Common myeloid progenitor, CD34-positive (primary cell): ENCODE measurements at regions not wholly inside any gene's neighbourhood (a gene's known extent, or its start where the extent isn't known, plus 50 kb on each side); places are given as distances from the start of the nearest gene placed in this dataset.

Experiments used
- CTCF ChIA-PET: fragments of 350-600 bp; sonication (Branson Sonifier 250); formaldehyde crosslinking; loops from one replicate; lab custom pipeline; 2021; ENCODE audit warnings: antibody characterized with exemption; lab: Charles Lee
- POLR2A ChIA-PET: fragments of 350-600 bp; sonication (Branson Sonifier 250); formaldehyde crosslinking; loops from one replicate; lab custom pipeline; 2021; ENCODE audit warnings: antibody characterized with exemption; lab: Charles Lee
- DNase-seq, 3 donors: peaks; one replicate each; pipeline versions ENCODE4 v3.0.0 to v3.0.0-alpha.2; 2013
- H3K27ac ChIP-seq, 2 experiments: 1 replicate in 1 of 2; 2 replicates in 1 of 2; pipeline ENCODE4 v1.7.0; 2013; ENCODE audit warnings: inconsistent platforms in 2 of 2, low read length in 2 of 2, mild to moderate bottlenecking in 2 of 2, low read depth in 1 of 2, moderate library complexity in 1 of 2; ENCODE audit not compliant: severe bottlenecking in 2 of 2, insufficient read depth in 1 of 2, poor library complexity in 1 of 2
- H3K27me3 ChIP-seq, 5 experiments: replicated peaks in 2 of 5; 1 replicate in 3 of 5; 2 replicates in 2 of 5; pipeline versions ENCODE4 v1.6.1 to v1.7.0; 2013; ENCODE audit warnings: low read length in 4 of 5, mild to moderate bottlenecking in 2 of 5, moderate library complexity in 2 of 5, inconsistent platforms in 1 of 5; ENCODE audit not compliant: insufficient read depth in 5 of 5, control insufficient read depth in 4 of 5
- H3K36me3 ChIP-seq, 4 experiments: 1 replicate in 2 of 4; 2 replicates in 2 of 4; pipeline versions ENCODE4 v1.6.1 to v1.7.0; 2013; ENCODE audit warnings: low read length in 3 of 4, control low read depth in 1 of 4, mild to moderate bottlenecking in 1 of 4; ENCODE audit not compliant: control insufficient read depth in 4 of 4, insufficient read depth in 4 of 4
- H3K4me1 ChIP-seq, 4 experiments: 1 replicate in 3 of 4; 2 replicates in 1 of 4; pipeline versions ENCODE4 v1.6.1 to v1.7.1; 2013; ENCODE audit warnings: low read length in 3 of 4, mild to moderate bottlenecking in 3 of 4, control low read depth in 1 of 4, inconsistent platforms in 1 of 4, moderate library complexity in 1 of 4; ENCODE audit not compliant: control insufficient read depth in 4 of 4, insufficient read depth in 4 of 4; ENCODE audit errors: control extremely low read depth in 1 of 4
- H3K4me3 ChIP-seq, 7 experiments: 1 replicate in 4 of 7; 2 replicates in 3 of 7; pipeline versions ENCODE4 v1.5.1 to v1.7.0; 2013; ENCODE audit warnings: mild to moderate bottlenecking in 7 of 7, low read length in 6 of 7, moderate library complexity in 6 of 7, inconsistent platforms in 2 of 7, low read depth in 2 of 7, control low read depth in 1 of 7; ENCODE audit not compliant: insufficient read depth in 4 of 7, control insufficient read depth in 1 of 7; ENCODE audit errors: extremely low read depth in 1 of 7
- H3K9me3 ChIP-seq, 5 experiments: 1 replicate in 4 of 5; 2 replicates in 1 of 5; pipeline versions ENCODE4 v1.6.1 to v1.7.1; 2013; ENCODE audit warnings: low read length in 4 of 5, mild to moderate bottlenecking in 2 of 5, inconsistent platforms in 1 of 5, low read depth in 1 of 5, moderate library complexity in 1 of 5; ENCODE audit not compliant: control insufficient read depth in 4 of 5, insufficient read depth in 2 of 5; ENCODE audit errors: control extremely low read depth in 1 of 5
- WGBS: methylation state at CpG from one replicate; pipeline ENCODE4 v1.1.5; 2013; ENCODE audit not compliant: insufficient coverage; 5-methylcytosine and 5-hydroxymethylcytosine counted together

DNA sequence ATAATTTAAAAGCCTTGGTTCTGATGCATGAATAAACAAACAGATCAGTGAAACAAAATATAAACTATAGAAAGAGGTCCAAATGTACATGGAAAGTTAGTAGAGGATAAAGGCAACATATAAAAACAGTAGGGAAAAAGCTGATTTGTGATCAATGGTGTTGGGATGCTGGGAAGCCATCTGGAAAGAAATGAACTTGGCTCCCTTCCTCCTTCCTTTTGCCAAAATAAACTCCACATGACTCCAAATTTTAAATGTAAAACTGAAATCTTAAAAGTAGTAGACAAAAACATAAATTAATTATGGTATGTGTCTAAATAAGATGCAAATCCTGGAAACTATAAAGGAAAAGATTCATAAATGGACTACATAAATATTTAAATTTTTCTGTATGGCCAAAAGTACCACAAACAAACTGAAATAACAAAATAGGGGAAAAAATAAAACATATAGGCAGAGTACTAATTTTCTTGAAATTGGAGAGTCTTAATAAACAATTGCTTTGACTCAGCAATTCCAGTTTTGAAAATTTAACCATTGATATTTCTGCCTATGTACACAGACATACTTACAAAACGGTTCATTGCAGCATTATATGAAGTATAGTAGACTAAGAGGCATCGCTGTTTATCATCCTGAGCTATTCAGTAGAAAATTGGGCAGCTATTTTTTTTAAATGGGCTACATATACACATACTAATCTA is 77.0 kb upstream of the TRIM24 start:
- Histone ChIP-seq H3K4me1 (peaks cover 0 to 9% (median 0%) of the 10 kb centered on the region in 4 experiments), H3K9me3 (peaks cover 0 to under 1% (median 0%) of the 10 kb centered on the region in 5 experiments), H3K36me3 (no peaks in the 10 kb centered on the region), H3K27ac (no peak overlapping the region), H3K27me3 (no peaks in the 10 kb centered on the region), H3K4me3 (no peak overlapping the region)
- WGBS: no CpG with 5 or more reads among the region's 2 CpGs
- no peak for DNase-seq
- POLR2A ChIA-PET: interaction anchor here (0.6 kb wide), 1 partner anchor 49 kb away, joined by 3 read pairs; no protein-coding TSS in a partner anchor
- CTCF ChIA-PET: no interaction called here

DNA sequence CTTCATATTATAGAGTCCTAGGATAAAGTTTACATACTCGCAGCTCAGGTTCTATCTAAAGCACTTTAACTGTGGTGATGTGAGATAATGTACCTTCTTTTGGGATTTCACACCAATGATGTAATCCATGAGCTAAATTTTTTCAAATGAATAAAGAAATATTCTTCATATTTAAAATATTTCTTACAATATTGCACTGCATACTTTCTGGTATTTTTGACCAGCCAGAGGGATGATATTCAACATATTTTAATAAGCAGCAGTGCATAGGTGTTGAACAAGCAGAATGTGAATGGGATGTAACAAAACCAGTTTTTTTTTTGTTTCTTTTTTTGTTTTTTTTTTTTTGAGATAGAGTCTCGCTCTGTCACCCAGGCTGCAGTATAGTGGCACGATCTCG is 73.2 kb upstream of the TRIM24 start:
- Histone ChIP-seq H3K27ac (no peak overlapping the region), H3K9me3 (peaks cover 0 to 7% (median 2%) of the 10 kb centered on the region in 5 experiments), H3K4me3 (no peak overlapping the region), H3K27me3 (no peaks in the 10 kb centered on the region), H3K36me3 (no peaks in the 10 kb centered on the region), H3K4me1 (peaks cover 0 to 2% (median 0%) of the 10 kb centered on the region in 4 experiments)
- WGBS: no CpG with 5 or more reads among the region's 4 CpGs
- ChIA-PET POLR2A (no interaction called here), CTCF (interaction anchor here (0.6 to 0.7 kb wide), 2 partner anchors 9 to 26 kb away, joined by 3 read pairs; no protein-coding TSS in a partner anchor)
- no peak for DNase-seq

DNA sequence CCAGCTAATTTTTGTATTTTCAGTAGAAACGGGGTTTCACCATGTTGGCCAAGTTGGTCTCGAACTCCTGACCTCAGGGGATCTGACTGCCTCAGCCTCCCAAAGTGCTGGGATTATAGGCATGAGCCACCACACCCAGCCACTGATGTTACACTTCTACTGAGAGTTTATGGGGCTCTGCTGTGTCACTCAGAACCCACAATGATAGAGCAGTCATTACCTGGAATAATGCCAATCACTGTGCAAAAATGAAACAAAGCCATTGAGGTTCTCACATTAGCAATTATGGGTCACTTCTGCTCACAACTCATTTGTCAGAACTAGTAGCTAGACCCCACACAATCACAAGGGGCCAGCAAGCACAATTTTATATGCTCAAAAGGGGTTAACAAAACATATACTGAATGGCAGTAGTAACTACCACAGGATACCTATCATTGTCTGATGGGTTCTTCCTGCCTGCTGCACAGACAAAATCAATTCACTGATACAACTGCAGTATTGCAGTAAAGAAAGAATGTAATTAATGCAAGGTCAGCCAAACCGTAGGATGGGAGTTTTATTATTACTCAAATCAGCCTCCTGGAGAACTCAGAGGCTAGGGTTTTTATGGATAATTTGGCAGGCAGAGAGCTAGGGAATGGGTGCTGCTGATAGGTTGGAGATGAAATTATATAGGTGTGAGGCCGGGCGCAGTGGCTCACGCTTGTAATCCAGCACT is 72.1 kb upstream of the TRIM24 start:
- H3K9me3 ChIP-seq: peaks cover 0 to 7% (median 2%) of the 10 kb centered on the region in 5 experiments
- WGBS: 100% methylated on average over 5 of the region's 6 CpGs
- CTCF ChIA-PET: no interaction called here
- H3K27me3 ChIP-seq: no peaks in the 10 kb centered on the region
- POLR2A ChIA-PET: no interaction called here
- no peak overlapping the region for H3K27ac ChIP-seq
- DNase-seq: peak; percentile 31 to 83 (median 83)
- H3K4me3 ChIP-seq: no peak overlapping the region
- H3K36me3 ChIP-seq: no peaks in the 10 kb centered on the region
- H3K4me1 ChIP-seq: peaks cover 0 to 2% (median 0%) of the 10 kb centered on the region in 4 experiments

DNA sequence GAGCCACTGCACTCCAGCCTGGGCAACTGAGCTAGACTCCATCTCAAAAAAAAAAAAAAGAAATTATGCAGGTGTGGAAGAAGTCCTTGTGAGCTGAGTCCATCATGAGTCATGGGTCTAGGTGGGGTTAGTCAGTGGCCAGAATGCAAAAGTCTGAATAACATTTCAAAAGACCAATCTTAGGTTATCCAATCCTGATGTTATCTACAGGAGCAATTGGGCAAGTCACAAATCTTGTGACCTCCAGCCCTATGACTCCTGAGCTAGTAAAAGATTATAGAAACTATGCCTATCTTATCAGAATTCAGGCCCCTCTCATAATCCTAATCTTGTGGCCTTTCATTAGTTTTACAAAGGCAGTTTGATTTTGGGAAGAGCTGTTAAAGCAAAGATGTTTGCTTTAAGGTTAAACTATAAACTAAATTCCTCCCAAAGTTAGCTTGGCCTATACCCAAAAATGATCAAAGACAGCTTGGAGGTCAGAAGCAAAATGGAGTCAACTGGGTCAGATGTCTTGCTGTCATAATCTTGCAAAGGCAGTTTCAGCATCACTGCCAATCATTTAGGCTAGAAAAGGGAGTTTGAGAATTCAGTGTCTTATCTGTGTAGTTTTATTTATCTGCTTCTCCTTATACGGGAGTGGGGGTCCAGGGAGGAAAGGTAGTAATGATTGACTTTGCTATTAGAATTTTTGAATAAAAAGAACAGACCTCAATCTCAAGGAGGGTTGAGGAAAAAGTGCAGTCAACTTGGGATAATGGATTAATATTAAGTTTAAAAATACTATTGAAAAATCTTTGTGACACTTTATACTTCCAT is 71.2 kb upstream of the TRIM24 start:
- no peak overlapping the region for H3K4me3 ChIP-seq
- ChIA-PET POLR2A (interaction anchor here (0.7 kb wide), 1 partner anchor 54 kb away, joined by 5 read pairs; no protein-coding TSS in a partner anchor), CTCF (no interaction called here)
- H3K4me1 ChIP-seq: peaks cover 0 to 2% (median 0%) of the 10 kb centered on the region in 4 experiments
- no CpG with 5 or more reads among the region's 1 CpG for WGBS
- H3K36me3 ChIP-seq: no peaks in the 10 kb centered on the region
- H3K9me3 ChIP-seq: peaks cover 0 to 7% (median 2%) of the 10 kb centered on the region in 5 experiments
- no peaks in the 10 kb centered on the region for H3K27me3 ChIP-seq
- DNase-seq: no peak
- H3K27ac ChIP-seq: no peak overlapping the region

DNA sequence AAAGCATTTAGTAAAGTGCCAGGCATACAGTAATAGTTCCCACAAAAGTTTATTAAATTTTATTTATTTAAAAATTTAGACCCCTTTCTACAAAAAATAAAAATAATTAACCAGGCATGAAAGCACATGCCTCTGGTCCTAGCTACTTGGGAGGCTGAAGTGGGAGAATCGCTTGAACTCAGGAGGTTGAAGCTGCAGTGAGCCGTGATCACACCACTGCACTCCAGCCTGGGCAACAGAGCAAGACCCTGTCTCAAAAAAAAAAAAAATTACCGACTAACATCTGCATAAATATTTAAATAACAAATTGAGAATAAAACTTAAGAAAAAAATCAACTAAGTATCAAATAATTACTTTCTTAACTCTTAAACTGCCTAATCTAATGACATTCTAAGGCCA is 64.3 kb upstream of the TRIM24 start:
- Histone ChIP-seq H3K9me3 (peaks cover 0 to 10% (median 0%) of the 10 kb centered on the region in 5 experiments), H3K27me3 (no peaks in the 10 kb centered on the region), H3K27ac (no peak overlapping the region), H3K4me3 (no peak overlapping the region), H3K4me1 (peaks cover 0 to 2% (median 0%) of the 10 kb centered on the region in 4 experiments), H3K36me3 (no peaks in the 10 kb centered on the region)
- no CpG with 5 or more reads among the region's 3 CpGs for WGBS
- DNase-seq: no peak
- POLR2A ChIA-PET: interaction anchor here (0.6 kb wide), 1 partner anchor 293 kb away, joined by 4 read pairs; no protein-coding TSS in a partner anchor
- CTCF ChIA-PET: interaction anchor here (0.6 to 1.6 kb wide), 2 partner anchors 9 to 12 kb away, joined by 3 to 4 read pairs; no protein-coding TSS in a partner anchor

DNA sequence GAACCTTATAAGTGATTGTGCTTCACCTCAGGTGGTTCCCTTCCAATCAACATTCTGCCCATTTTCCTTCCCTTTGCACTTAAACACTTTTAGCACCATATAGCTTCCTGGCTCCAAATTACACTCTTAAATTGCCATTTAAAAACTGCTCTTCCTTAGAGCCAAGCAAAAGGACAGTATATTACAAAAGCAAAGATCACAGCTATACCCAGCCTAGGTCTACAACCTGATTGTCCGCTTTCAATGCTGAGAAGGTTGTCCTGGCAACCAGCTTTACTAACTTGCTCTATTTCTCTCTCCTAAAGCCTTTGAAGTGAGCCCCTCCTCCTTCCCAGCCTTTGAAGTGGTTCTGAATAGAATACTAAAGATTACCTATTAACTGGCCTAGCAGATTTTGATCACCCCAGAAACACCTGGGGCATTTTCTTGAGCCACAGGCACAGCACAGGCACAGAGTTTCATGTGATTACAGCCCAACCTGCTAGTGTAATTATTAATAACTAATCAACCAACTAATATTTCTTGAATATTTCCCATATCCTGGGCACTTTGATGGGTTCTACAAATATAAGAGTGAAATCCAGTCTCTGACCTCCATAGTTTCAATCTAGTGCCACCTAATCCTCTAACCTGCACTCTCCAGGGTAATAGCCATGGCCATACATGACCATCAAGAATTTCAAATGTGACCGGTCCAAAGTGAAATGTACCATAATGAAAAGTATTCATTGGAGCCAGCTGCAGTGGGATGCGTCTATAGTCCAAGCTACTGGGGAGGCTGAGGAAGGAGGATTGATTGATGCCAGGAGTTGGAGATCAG is 63.6 kb upstream of the TRIM24 start:
- 100% methylated on average over 1 of the region's 3 CpGs for WGBS
- POLR2A ChIA-PET: no interaction called here

More for the DNA sequence above, 63.6 kb upstream of the TRIM24 start:
- no peak overlapping the region for H3K27ac ChIP-seq
- CTCF ChIA-PET: interaction anchor here (0.6 to 1.6 kb wide), 2 partner anchors 9 to 12 kb away, joined by 3 to 4 read pairs; no protein-coding TSS in a partner anchor
- H3K36me3 ChIP-seq: no peaks in the 10 kb centered on the region
- DNase-seq: no peak
- peaks cover 0 to 10% (median 0%) of the 10 kb centered on the region in 5 experiments for H3K9me3 ChIP-seq
- peaks cover 0 to 2% (median 0%) of the 10 kb centered on the region in 4 experiments for H3K4me1 ChIP-seq
- H3K27me3 ChIP-seq: no peaks in the 10 kb centered on the region
- no peak overlapping the region for H3K4me3 ChIP-seq
